Natural killer cell (primary cell): ENCODE measurements at regions not wholly inside any gene's neighbourhood (a gene's known extent, or its start where the extent isn't known, plus 50 kb on each side); places are given as distances from the start of the nearest gene placed in this dataset.

Experiments used
- ATAC-seq, 3 donors: fragments of 150-1000 bp in 2 of 3; fragments of 200-7000 bp in 1 of 3; cut with Tn5 transposase; 1 replicate in 1 of 3; 2 replicates in 2 of 3; pipeline ENCODE4 v1.10.0; 2021; ENCODE audit warnings: mild to moderate bottlenecking in 2 of 3, moderate library complexity in 2 of 3
- DNase-seq, 2 donors: peaks; one replicate each; pipeline versions ENCODE4 v3.0.0 to v3.0.0-alpha.2; 2013 to 2021; ENCODE audit warnings: mixed read lengths in 1 of 2
- H3K27ac ChIP-seq: one replicate; pipeline ENCODE4 v1.5.1; 2013; ENCODE audit warnings: mild to moderate bottlenecking, low read length
- H3K27me3 ChIP-seq: one replicate; pipeline ENCODE4 v1.6.1; 2013; ENCODE audit warnings: low read length; ENCODE audit not compliant: control insufficient read depth, insufficient read depth
- H3K36me3 ChIP-seq: one replicate; pipeline ENCODE4 v1.6.1; 2013; ENCODE audit warnings: low read length; ENCODE audit not compliant: control insufficient read depth, insufficient read depth
- H3K4me1 ChIP-seq: one replicate; pipeline ENCODE4 v1.6.1; 2013; ENCODE audit warnings: low read length; ENCODE audit not compliant: control insufficient read depth, insufficient read depth
- H3K4me3 ChIP-seq: one replicate; pipeline ENCODE4 v1.5.1; 2013; ENCODE audit warnings: low read length
- H3K9me3 ChIP-seq: one replicate; pipeline ENCODE4 v1.6.1; 2013; ENCODE audit warnings: low read length; ENCODE audit not compliant: control insufficient read depth, insufficient read depth
- H3K27ac Mint-ChIP-seq, 2 donors: one replicate each; pipeline ENCODE4 v1.8.0; 2022; ENCODE audit warnings: mild to moderate bottlenecking in 2 of 2, mixed read lengths in 2 of 2, moderate library complexity in 1 of 2
- H3K27me3 Mint-ChIP-seq, 2 donors: one replicate each; pipeline ENCODE4 v1.8.0; 2022; ENCODE audit warnings: low read depth in 2 of 2, mixed read lengths in 2 of 2
- H3K36me3 Mint-ChIP-seq: one replicate; pipeline ENCODE4 v1.8.0; 2022; ENCODE audit warnings: mixed read lengths
- H3K4me1 Mint-ChIP-seq, 2 donors: one replicate each; pipeline ENCODE4 v1.8.0; 2022; ENCODE audit warnings: mixed read lengths in 2 of 2
- H3K4me3 Mint-ChIP-seq: one replicate; pipeline ENCODE4 v1.8.0; 2022; ENCODE audit warnings: mild to moderate bottlenecking, moderate library complexity, mixed read lengths
- H3K9me3 Mint-ChIP-seq, 2 donors: one replicate each; pipeline ENCODE4 v1.8.0; 2022; ENCODE audit warnings: mixed read lengths in 2 of 2
- CTCF ChIP-seq: fragments of 200-600 bp; IDR thresholded peaks from one replicate; pipeline ENCODE4 v1.8.0; 2022; ENCODE audit warnings: antibody characterized with exemption
- WGBS: methylation state at CpG from one replicate; pipeline ENCODE4 v1.1.7; 2013; ENCODE audit warnings: missing lambda C conversion rate; ENCODE audit not compliant: insufficient coverage; 5-methylcytosine and 5-hydroxymethylcytosine counted together
- intact Hi-C: fragments of 100-400 bp; cut with micrococcal nuclease; formaldehyde crosslinking; loops from one replicate; pipeline ENCODE4 v1.14.2; 2022

GRCh38 chr5:38154615-38155204 lies 103.6 kb upstream of the EGFLAM start:
- Histone ChIP-seq H3K36me3 (no peaks in the 10 kb centered on the region), H3K4me1 (no peaks in the 10 kb centered on the region), H3K9me3 (no peaks in the 10 kb centered on the region), H3K4me3 (no peak overlapping the region), H3K27ac (no peak overlapping the region), H3K27me3 (no peaks in the 10 kb centered on the region)
- WGBS = 87% methylated on average over 1 of the region's 1 CpG
- ATAC-seq = no peak
- peaks cover 2 to 7% of the 10 kb centered on the region in 2 donors for H3K27me3 Mint-ChIP-seq
- no peak for DNase-seq
- H3K4me1 Mint-ChIP-seq = no peaks in the 10 kb centered on the region
- intact Hi-C loops = no loop called here
- TF ChIP-seq CTCF = no peak
- peaks cover 0 to 6% of the 10 kb centered on the region in 2 donors for H3K9me3 Mint-ChIP-seq
- H3K27ac Mint-ChIP-seq = no peak overlapping the region
- H3K36me3 Mint-ChIP-seq = no peaks in the 10 kb centered on the region
- no peak overlapping the region for H3K4me3 Mint-ChIP-seq

GRCh38 chr5:38151878-38152277 lies 106.5 kb upstream of the EGFLAM start:
- no peaks in the 10 kb centered on the region for H3K27me3 ChIP-seq
- no peak for TF ChIP-seq CTCF
- H3K4me1 ChIP-seq = no peaks in the 10 kb centered on the region
- DNase-seq (no peak), ATAC-seq (no peak)
- Mint-ChIP-seq H3K9me3 (peaks cover 0 to 6% of the 10 kb centered on the region in 2 donors), H3K36me3 (no peaks in the 10 kb centered on the region), H3K4me3 (no peak overlapping the region), H3K27me3 (no peaks in the 10 kb centered on the region), H3K4me1 (no peaks in the 10 kb centered on the region), H3K27ac (no peak overlapping the region)
- H3K4me3 ChIP-seq = no peak overlapping the region
- H3K27ac ChIP-seq = no peak overlapping the region
- intact Hi-C loops = no loop called here
- H3K9me3 ChIP-seq = no peaks in the 10 kb centered on the region
- WGBS = 72% methylated on average over 2 of the region's 2 CpGs
- H3K36me3 ChIP-seq = no peaks in the 10 kb centered on the region

GRCh38 chr5:38149815-38150195 lies 108.6 kb upstream of the EGFLAM start:
- intact Hi-C loops = no loop called here
- Mint-ChIP-seq H3K27ac (no peak overlapping the region), H3K9me3 (peaks cover 0 to 6% of the 10 kb centered on the region in 2 donors), H3K4me1 (no peaks in the 10 kb centered on the region), H3K36me3 (no peaks in the 10 kb centered on the region), H3K4me3 (no peak overlapping the region), H3K27me3 (no peaks in the 10 kb centered on the region)
- DNase-seq (no peak), ATAC-seq (no peak)
- Histone ChIP-seq H3K4me3 (no peak overlapping the region), H3K9me3 (no peaks in the 10 kb centered on the region), H3K27me3 (no peaks in the 10 kb centered on the region), H3K4me1 (no peaks in the 10 kb centered on the region), H3K36me3 (no peaks in the 10 kb centered on the region), H3K27ac (no peak overlapping the region)
- TF ChIP-seq CTCF = no peak

- no peak overlapping the region for H3K4me3 Mint-ChIP-seq
- Histone ChIP-seq H3K9me3 (no peaks in the 10 kb centered on the region), H3K4me3 (no peak overlapping the region), H3K4me1 (no peaks in the 10 kb centered on the region), H3K27me3 (no peaks in the 10 kb centered on the region), H3K27ac (no peak overlapping the region), H3K36me3 (no peaks in the 10 kb centered on the region)
- no peak for ATAC-seq
- intact Hi-C loops = no loop called here
- no peaks in the 10 kb centered on the region for H3K27me3 Mint-ChIP-seq
- no peak for DNase-seq
- WGBS = 91% methylated on average over 10 of the region's 10 CpGs
- TF ChIP-seq CTCF = no peak
- H3K4me1 Mint-ChIP-seq = no peaks in the 10 kb centered on the region
- H3K36me3 Mint-ChIP-seq = no peaks in the 10 kb centered on the region
- peaks cover 0 to 4% of the 10 kb centered on the region in 2 donors for H3K9me3 Mint-ChIP-seq
- no peak overlapping the region for H3K27ac Mint-ChIP-seq
These were observed 110.2 kb upstream of the EGFLAM start for GRCh38 chr5:38148021-38148625.
